H9 (cell line): ENCODE measurements at regions not wholly inside any gene's neighbourhood (a gene's known extent, or its start where the extent isn't known, plus 50 kb on each side); places are given as distances from the start of the nearest gene placed in this dataset.

ENCODE experiments used
- DNase-seq: peaks from one replicate; pipeline ENCODE4 v3.0.0-alpha.2; 2017
- H2AFZ ChIP-seq: one replicate; pipeline ENCODE4 v1.6.1; 2013; ENCODE audit warnings: mild to moderate bottlenecking, low read length, control low read depth, moderate library complexity
- H2AK5ac ChIP-seq: 2 replicates; pipeline ENCODE4 v1.6.1; 2013; ENCODE audit warnings: low read length, control low read depth, mixed read lengths; ENCODE audit not compliant: insufficient read length
- H2BK120ac ChIP-seq: one replicate; pipeline ENCODE4 v1.6.1; 2013; ENCODE audit warnings: low read depth, mild to moderate bottlenecking, low read length, control low read depth, inconsistent platforms; ENCODE audit not compliant: poor library complexity, severe bottlenecking
- H2BK12ac ChIP-seq: 2 replicates; pipeline ENCODE4 v1.6.1; 2013; ENCODE audit warnings: low read length, control low read depth, mixed read lengths, low read depth; ENCODE audit not compliant: insufficient read length
- H2BK15ac ChIP-seq: 2 replicates; pipeline ENCODE4 v1.6.1; 2013; ENCODE audit warnings: low read depth, low read length, control low read depth
- H2BK20ac ChIP-seq: one replicate; pipeline ENCODE4 v1.6.1; 2013; ENCODE audit warnings: low read depth, mild to moderate bottlenecking, low read length, control low read depth, inconsistent platforms; ENCODE audit not compliant: poor library complexity, severe bottlenecking
- H2BK5ac ChIP-seq: 2 replicates; pipeline ENCODE4 v1.6.1; 2013; ENCODE audit warnings: low read length, control low read depth, mixed read lengths; ENCODE audit not compliant: insufficient read length
- H3K14ac ChIP-seq: 2 replicates; pipeline ENCODE4 v1.6.1; 2013; ENCODE audit warnings: low read length, control low read depth; ENCODE audit not compliant: insufficient read depth
- H3K18ac ChIP-seq: 2 replicates; pipeline ENCODE4 v1.6.1; 2013; ENCODE audit warnings: low read depth, mild to moderate bottlenecking, mixed read lengths, low read length, control low read depth; ENCODE audit not compliant: insufficient read length
- H3K23ac ChIP-seq: 2 replicates; pipeline ENCODE4 v1.6.1; 2013; ENCODE audit warnings: low read length, control low read depth, mixed read lengths, low read depth; ENCODE audit not compliant: insufficient read length
- H3K23me2 ChIP-seq: 2 replicates; pipeline ENCODE4 v1.6.1; 2013; ENCODE audit warnings: low read depth, mild to moderate bottlenecking, mixed read lengths, low read length, control low read depth; ENCODE audit not compliant: insufficient read length, poor library complexity, severe bottlenecking
- H3K27ac ChIP-seq: 2 replicates; pipeline ENCODE4 v1.5.1; 2013; ENCODE audit warnings: low read length, control low read depth, mixed read lengths, low read depth; ENCODE audit not compliant: insufficient read length
- H3K27me3 ChIP-seq: 2 replicates; pipeline ENCODE4 v1.6.1; 2013; ENCODE audit warnings: low read length, control low read depth, inconsistent platforms; ENCODE audit not compliant: insufficient read depth
- H3K4ac ChIP-seq: 2 replicates; pipeline ENCODE4 v1.6.1; 2013; ENCODE audit warnings: low read depth, mild to moderate bottlenecking, control low read depth, inconsistent platforms, low read length, moderate library complexity
- H3K4me1 ChIP-seq: 2 replicates; pipeline ENCODE4 v1.6.1; 2013; ENCODE audit warnings: low read length, control low read depth, inconsistent platforms; ENCODE audit not compliant: insufficient read depth
- H3K4me2 ChIP-seq: 2 replicates; pipeline ENCODE4 v1.6.1; 2013; ENCODE audit warnings: low read length, control low read depth, mixed read lengths; ENCODE audit not compliant: insufficient read length, insufficient read depth
- H3K56ac ChIP-seq: 2 replicates; pipeline ENCODE4 v1.6.1; 2013; ENCODE audit warnings: low read depth, mild to moderate bottlenecking, mixed read lengths, low read length, control low read depth; ENCODE audit not compliant: insufficient read length
- H3K79me1 ChIP-seq: 2 replicates; pipeline ENCODE4 v1.6.1; 2013; ENCODE audit warnings: low read depth, mild to moderate bottlenecking, moderate library complexity, low read length, control low read depth, inconsistent platforms; ENCODE audit not compliant: insufficient read depth, poor library complexity, severe bottlenecking
- H3K79me2 ChIP-seq: 2 replicates; pipeline ENCODE4 v1.6.1; 2013; ENCODE audit warnings: low read length, control low read depth, inconsistent platforms; ENCODE audit not compliant: insufficient read depth
- H3K9ac ChIP-seq: 2 replicates; pipeline ENCODE4 v1.6.1; 2013; ENCODE audit warnings: low read length, control low read depth, mixed read lengths; ENCODE audit not compliant: insufficient read length; ENCODE audit errors: extremely low read depth
- H3K9me3 ChIP-seq: one replicate; pipeline ENCODE4 v1.6.1; 2013; ENCODE audit warnings: low read depth, low read length, inconsistent platforms; ENCODE audit not compliant: control insufficient read depth
- H3T11ph ChIP-seq: one replicate; pipeline ENCODE4 v1.6.1; 2013; ENCODE audit warnings: mild to moderate bottlenecking, low read length, control low read depth, inconsistent platforms
- H4K20me1 ChIP-seq: one replicate; pipeline ENCODE4 v1.6.1; 2013; ENCODE audit not compliant: control insufficient read depth, insufficient read length, insufficient read depth
- H4K5ac ChIP-seq: 2 replicates; pipeline ENCODE4 v1.6.1; 2013; ENCODE audit warnings: low read depth, mild to moderate bottlenecking, mixed read lengths, low read length, control low read depth; ENCODE audit not compliant: insufficient read length
- H4K8ac ChIP-seq: replicated peaks from 2 replicates; pipeline ENCODE4 v1.6.1; 2013; ENCODE audit warnings: low read length, control low read depth, mixed read lengths, low read depth; ENCODE audit not compliant: insufficient read length
- H4K91ac ChIP-seq: 2 replicates; pipeline ENCODE4 v1.6.1; 2013; ENCODE audit warnings: low read depth, mild to moderate bottlenecking, moderate library complexity, mixed read lengths, low read length, control low read depth; ENCODE audit not compliant: insufficient read length
- H3K27ac Mint-ChIP-seq, 3 experiments: 2 replicates in 2 of 3; 3 replicates in 1 of 3; pipeline ENCODE4 v1.8.0; 2020 to 2021; ENCODE audit warnings: mixed read lengths in 3 of 3, mild to moderate bottlenecking in 1 of 3, moderate library complexity in 1 of 3
- H3K27me3 Mint-ChIP-seq: 2 replicates; pipeline ENCODE4 v1.8.0; 2021; ENCODE audit warnings: low read depth, mild to moderate bottlenecking, moderate library complexity, mixed read lengths
- H3K36me3 Mint-ChIP-seq, 3 experiments: 2 replicates in 2 of 3; 3 replicates in 1 of 3; pipeline ENCODE4 v1.8.0; 2020 to 2021; ENCODE audit warnings: low read depth in 3 of 3, mixed read lengths in 3 of 3; ENCODE audit not compliant: insufficient read depth in 1 of 3
- H3K4me1 Mint-ChIP-seq, 2 experiments: 2 replicates each; pipeline ENCODE4 v1.8.0; 2020; ENCODE audit warnings: mixed read lengths in 2 of 2
- H3K4me3 Mint-ChIP-seq, 2 experiments: 2 replicates in 1 of 2; 3 replicates in 1 of 2; pipeline ENCODE4 v1.8.0; 2020 to 2021; ENCODE audit warnings: mild to moderate bottlenecking in 2 of 2, mixed read lengths in 2 of 2, moderate library complexity in 1 of 2
- H3K9me3 Mint-ChIP-seq, 2 experiments: 2 replicates in 1 of 2; 3 replicates in 1 of 2; pipeline ENCODE4 v1.8.0; 2020; ENCODE audit warnings: mild to moderate bottlenecking in 2 of 2, mixed read lengths in 2 of 2, moderate library complexity in 1 of 2
- WGBS: extraction: QIAGEN DNeasy Blood & Tissue Kit; methylation state at CpG from one replicate; pipeline ENCODE4 v1.1.7; 2013; ENCODE audit warnings: missing lambda C conversion rate, low lambda C conversion rate, mixed read lengths; ENCODE audit not compliant: insufficient read length; ENCODE audit errors: extremely low coverage; 5-methylcytosine and 5-hydroxymethylcytosine counted together
- TF ChIP-seq, protein P1 (sequence below): fragments of 200-600 bp; sonication (generic); conservative IDR thresholded peaks from 3 replicates; pipeline ENCODE4 v1.8.0; 2021; ENCODE audit warnings: antibody characterized with exemption, mild to moderate bottlenecking

- no peak overlapping the region for H2AFZ ChIP-seq
- peaks cover 23% of the 10 kb centered on the region for H3K27me3 Mint-ChIP-seq
- no peaks in the 10 kb centered on the region for H3K79me1 ChIP-seq
- no peak overlapping the region for H2BK5ac ChIP-seq
- H2BK120ac ChIP-seq = no peak overlapping the region
- H2BK20ac ChIP-seq = no peak overlapping the region
- H3K14ac ChIP-seq = no peak overlapping the region
- peak; percentile 76 for DNase-seq
- no peaks in the 10 kb centered on the region for H3K9me3 Mint-ChIP-seq
- H3K4me1 Mint-ChIP-seq = peaks cover 36% of the 10 kb centered on the region in 2 experiments
- H3T11ph ChIP-seq = no peak overlapping the region
- no peak overlapping the region for H2BK12ac ChIP-seq
- no peaks in the 10 kb centered on the region for H3K23me2 ChIP-seq
- H3K79me2 ChIP-seq = no peaks in the 10 kb centered on the region
- peaks cover 0 to under 1% (median 0%) of the 10 kb centered on the region in 3 experiments; a peak in 2 of 7 replicates for H3K36me3 Mint-ChIP-seq
- H3K56ac ChIP-seq = no peak overlapping the region
- H3K27me3 ChIP-seq = no peaks in the 10 kb centered on the region
- no peak overlapping the region for H3K27ac ChIP-seq
- TF ChIP-seq, protein P1, sequence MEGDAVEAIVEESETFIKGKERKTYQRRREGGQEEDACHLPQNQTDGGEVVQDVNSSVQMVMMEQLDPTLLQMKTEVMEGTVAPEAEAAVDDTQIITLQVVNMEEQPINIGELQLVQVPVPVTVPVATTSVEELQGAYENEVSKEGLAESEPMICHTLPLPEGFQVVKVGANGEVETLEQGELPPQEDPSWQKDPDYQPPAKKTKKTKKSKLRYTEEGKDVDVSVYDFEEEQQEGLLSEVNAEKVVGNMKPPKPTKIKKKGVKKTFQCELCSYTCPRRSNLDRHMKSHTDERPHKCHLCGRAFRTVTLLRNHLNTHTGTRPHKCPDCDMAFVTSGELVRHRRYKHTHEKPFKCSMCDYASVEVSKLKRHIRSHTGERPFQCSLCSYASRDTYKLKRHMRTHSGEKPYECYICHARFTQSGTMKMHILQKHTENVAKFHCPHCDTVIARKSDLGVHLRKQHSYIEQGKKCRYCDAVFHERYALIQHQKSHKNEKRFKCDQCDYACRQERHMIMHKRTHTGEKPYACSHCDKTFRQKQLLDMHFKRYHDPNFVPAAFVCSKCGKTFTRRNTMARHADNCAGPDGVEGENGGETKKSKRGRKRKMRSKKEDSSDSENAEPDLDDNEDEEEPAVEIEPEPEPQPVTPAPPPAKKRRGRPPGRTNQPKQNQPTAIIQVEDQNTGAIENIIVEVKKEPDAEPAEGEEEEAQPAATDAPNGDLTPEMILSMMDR = no peak
- H3K27ac Mint-ChIP-seq = peak overlapping the region in 2 of 3 experiments; percentile 25 to 27; a peak in 2 of 7 replicates
- H4K91ac ChIP-seq = no peak overlapping the region
- H3K4me1 ChIP-seq = peaks cover 13% of the 10 kb centered on the region; the same call in 1 of the 2 replicates
- no peak overlapping the region for H2AK5ac ChIP-seq
- no peaks in the 10 kb centered on the region for H3K9me3 ChIP-seq
- H3K4me3 Mint-ChIP-seq = peak overlapping the region in 1 of 2 experiments; percentile 55; a peak in 2 of 5 replicates
- WGBS = no CpG with 5 or more reads among the region's 6 CpGs
- no peak overlapping the region for H3K23ac ChIP-seq
- H4K20me1 ChIP-seq = peaks cover 2% of the 10 kb centered on the region
- H3K4me2 ChIP-seq = no peak overlapping the region
- H3K4ac ChIP-seq = no peak overlapping the region
- no peak overlapping the region for H4K8ac ChIP-seq
- no peak overlapping the region for H2BK15ac ChIP-seq
- H3K9ac ChIP-seq = no peak overlapping the region
- no peak overlapping the region for H3K18ac ChIP-seq
- no peak overlapping the region for H4K5ac ChIP-seq
Measured at GRCh38 chr15:93180656-93181055, 91.6 kb upstream of the RGMA start.
